OCI-LY7 (cell line): ENCODE measurements at regions not wholly inside any gene's neighbourhood (a gene's known extent, or its start where the extent isn't known, plus 50 kb on each side); places are given as distances from the start of the nearest gene placed in this dataset.

ENCODE experiments used
- BruUV-seq: library from RNA; stranded (reverse); fragments of 400-500 nt; replicated peaks from 2 replicates; lab custom pipeline; 2021; lab: Mats Ljungman, UMichigan
- CTCF ChIA-PET: fragments of 300-600 bp; sonication (Branson Sonifier 250); formaldehyde crosslinking; loops from one replicate; lab custom pipeline; 2022; ENCODE audit warnings: antibody characterized with exemption; ENCODE audit not compliant: unreplicated experiment; lab: Charles Lee
- POLR2A ChIA-PET: fragments of 300-600 bp; sonication (Branson Sonifier 250); formaldehyde crosslinking; loops from one replicate; lab custom pipeline; 2022; ENCODE audit warnings: antibody characterized with exemption; lab: Charles Lee
- DNase-seq: peaks from one replicate; pipeline ENCODE4 v3.0.0-alpha.2; 2015; ENCODE audit warnings: low spot score
- H2AFZ ChIP-seq: fragments of 200-600 bp; sonication (generic), shearing (Covaris generic); 2 replicates; pipeline ENCODE4 v1.6.1; 2014; ENCODE audit warnings: mild to moderate bottlenecking, antibody characterized with exemption, low read length, moderate library complexity
- H3K27ac ChIP-seq: fragments of 200-600 bp; sonication (generic); 2 replicates; pipeline ENCODE4 v1.5.1; 2014; ENCODE audit warnings: mixed run types, low read depth, mild to moderate bottlenecking, moderate library complexity, low read length, inconsistent platforms; ENCODE audit not compliant: poor library complexity, severe bottlenecking
- H3K36me3 ChIP-seq: fragments of 200-600 bp; sonication (generic); 2 replicates; pipeline ENCODE4 v1.6.1; 2014; ENCODE audit warnings: mild to moderate bottlenecking, antibody characterized with exemption, low read length, moderate library complexity, mixed read lengths; ENCODE audit not compliant: insufficient read depth
- H3K4me1 ChIP-seq: fragments of 200-600 bp; sonication (generic); 2 replicates; pipeline ENCODE4 v1.5.1; 2014; ENCODE audit warnings: mild to moderate bottlenecking, low read length; ENCODE audit not compliant: insufficient read depth, poor library complexity, severe bottlenecking
- H3K4me2 ChIP-seq: fragments of 200-600 bp; sonication (generic); 2 replicates; pipeline ENCODE4 v1.6.1; 2014; ENCODE audit warnings: mild to moderate bottlenecking, low read length
- H3K4me3 ChIP-seq: fragments of 200-600 bp; sonication (generic); 2 replicates; pipeline ENCODE4 v1.5.1; 2014; ENCODE audit warnings: mild to moderate bottlenecking, low read depth, low read length; ENCODE audit not compliant: poor library complexity, severe bottlenecking
- H3K79me2 ChIP-seq: fragments of 200-600 bp; sonication (generic); 2 replicates; pipeline ENCODE4 v1.6.1; 2016; ENCODE audit warnings: low read depth, mild to moderate bottlenecking, low read length, moderate library complexity, mixed read lengths; ENCODE audit not compliant: insufficient read depth
- H3K9me2 ChIP-seq: fragments of 200-600 bp; sonication (generic); 2 replicates; pipeline ENCODE4 v1.6.1; 2016; ENCODE audit warnings: mild to moderate bottlenecking, low read length, mixed read lengths; ENCODE audit not compliant: insufficient read depth
- H3K9me3 ChIP-seq: fragments of 200-600 bp; sonication (generic); 2 replicates; pipeline ENCODE4 v1.6.1; 2014; ENCODE audit warnings: mild to moderate bottlenecking, mixed run types, low read length, mixed read lengths
- H4K20me1 ChIP-seq: fragments of 200-600 bp; sonication (generic); 2 replicates; pipeline ENCODE4 v1.6.1; 2014; ENCODE audit warnings: mild to moderate bottlenecking, antibody characterized with exemption, low read length, moderate library complexity, mixed read lengths; ENCODE audit not compliant: insufficient read depth
- EZH2phosphoT487 ChIP-seq: fragments of 200-600 bp; sonication (generic); IDR thresholded peaks from 2 replicates; pipeline ENCODE4 v1.6.1; 2018; ENCODE audit warnings: low read depth, borderline replicate concordance, mild to moderate bottlenecking, mixed run types, antibody characterized with exemption, low read length, moderate library complexity, mixed read lengths
- intact Hi-C: fragments of 100-400 bp; cut with micrococcal nuclease; formaldehyde crosslinking; loops from one replicate; pipeline ENCODE4 v1.10.0; 2022; ENCODE audit not compliant: unreplicated experiment
- TF ChIP-seq, protein P1 (sequence below): fragments of 200-600 bp; sonication (generic); conservative IDR thresholded peaks from 2 replicates; pipeline ENCODE4 v1.5.1; 2014; ENCODE audit warnings: mild to moderate bottlenecking, antibody characterized with exemption, low read length, moderate library complexity, mixed read lengths

GRCh38 chr11:116276051-116277044 lies 496.4 kb downstream of the BUD13 start:
- no peak for TF ChIP-seq EZH2phosphoT487
- TF ChIP-seq, protein P1, sequence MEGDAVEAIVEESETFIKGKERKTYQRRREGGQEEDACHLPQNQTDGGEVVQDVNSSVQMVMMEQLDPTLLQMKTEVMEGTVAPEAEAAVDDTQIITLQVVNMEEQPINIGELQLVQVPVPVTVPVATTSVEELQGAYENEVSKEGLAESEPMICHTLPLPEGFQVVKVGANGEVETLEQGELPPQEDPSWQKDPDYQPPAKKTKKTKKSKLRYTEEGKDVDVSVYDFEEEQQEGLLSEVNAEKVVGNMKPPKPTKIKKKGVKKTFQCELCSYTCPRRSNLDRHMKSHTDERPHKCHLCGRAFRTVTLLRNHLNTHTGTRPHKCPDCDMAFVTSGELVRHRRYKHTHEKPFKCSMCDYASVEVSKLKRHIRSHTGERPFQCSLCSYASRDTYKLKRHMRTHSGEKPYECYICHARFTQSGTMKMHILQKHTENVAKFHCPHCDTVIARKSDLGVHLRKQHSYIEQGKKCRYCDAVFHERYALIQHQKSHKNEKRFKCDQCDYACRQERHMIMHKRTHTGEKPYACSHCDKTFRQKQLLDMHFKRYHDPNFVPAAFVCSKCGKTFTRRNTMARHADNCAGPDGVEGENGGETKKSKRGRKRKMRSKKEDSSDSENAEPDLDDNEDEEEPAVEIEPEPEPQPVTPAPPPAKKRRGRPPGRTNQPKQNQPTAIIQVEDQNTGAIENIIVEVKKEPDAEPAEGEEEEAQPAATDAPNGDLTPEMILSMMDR: peak; percentile 90
- Histone ChIP-seq H3K27ac (no peak overlapping the region), H3K4me2 (no peak overlapping the region), H3K9me2 (no peaks in the 10 kb centered on the region), H4K20me1 (no peaks in the 10 kb centered on the region), H3K36me3 (no peaks in the 10 kb centered on the region), H3K9me3 (no peaks in the 10 kb centered on the region), H2AFZ (no peak overlapping the region), H3K4me1 (no peaks in the 10 kb centered on the region), H3K4me3 (no peak overlapping the region), H3K79me2 (no peaks in the 10 kb centered on the region)
- BruUV-seq: no TSS peak
- peak; percentile 62 for DNase-seq
- ChIA-PET CTCF (no interaction called here), POLR2A (no interaction called here)
- intact Hi-C loops: loop anchor here (2.0 to 5.0 kb wide), 3 partner anchors 772 to 1539 kb away; partner anchors contain the start of gene CADM1

DNA sequence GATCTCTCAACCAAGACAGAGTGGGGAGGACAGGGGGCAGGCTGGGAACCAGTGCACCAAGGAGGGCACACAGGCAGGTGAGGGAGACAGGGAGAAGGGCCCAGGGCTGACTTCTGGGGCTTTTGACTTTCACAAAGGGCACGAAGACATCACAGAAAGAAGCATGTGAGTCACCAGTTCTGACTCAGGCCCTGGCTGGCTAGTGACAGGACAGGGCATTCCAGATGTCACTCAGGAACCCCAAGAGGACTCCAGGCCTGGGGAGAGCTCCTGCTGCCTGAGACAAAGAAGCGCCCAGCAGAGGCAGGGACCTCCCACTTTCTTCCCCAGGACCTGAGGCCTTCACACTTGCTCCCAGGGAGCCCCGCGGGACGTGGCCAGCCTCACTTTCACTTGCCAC lies 497.2 kb downstream of the BUD13 start:
- CTCF ChIA-PET: no interaction called here

More for the DNA sequence above, 497.2 kb downstream of the BUD13 start:
- no peak for DNase-seq
- no peak overlapping the region for H3K4me2 ChIP-seq
- H3K36me3 ChIP-seq: no peaks in the 10 kb centered on the region
- H3K9me2 ChIP-seq: no peaks in the 10 kb centered on the region
- no peak overlapping the region for H2AFZ ChIP-seq
- no peaks in the 10 kb centered on the region for H3K4me1 ChIP-seq
- TF ChIP-seq, protein P1: no peak
- TF ChIP-seq EZH2phosphoT487: no peak
- no peaks in the 10 kb centered on the region for H3K9me3 ChIP-seq
- H4K20me1 ChIP-seq: no peaks in the 10 kb centered on the region
- H3K79me2 ChIP-seq: no peaks in the 10 kb centered on the region
- no peak overlapping the region for H3K4me3 ChIP-seq
- BruUV-seq: no TSS peak
- POLR2A ChIA-PET: no interaction called here
- intact Hi-C loops: loop anchor here (2.0 to 5.0 kb wide), 3 partner anchors 771 to 1538 kb away; partner anchors contain the start of gene CADM1
- no peak overlapping the region for H3K27ac ChIP-seq
